GM18907 (cell line): ENCODE measurements at regions not wholly inside any gene's neighbourhood (a gene's known extent, or its start where the extent isn't known, plus 50 kb on each side); places are given as distances from the start of the nearest gene placed in this dataset.
"Not testable (repeated sequence)": the region's sequence is repeated elsewhere in the genome, so short reads cannot be mapped to it uniquely, and the experiment has no call there.

ENCODE experiments used
- ATAC-seq: cut with Tn5 transposase; IDR thresholded peaks from one replicate; pipeline ENCODE4 v1.9.1; 2021; ENCODE audit warnings: mild to moderate bottlenecking, moderate library complexity; ENCODE audit not compliant: unreplicated experiment

GRCh38 chr4:116551806-116552205, 533.6 kb downstream of the TRAM1L1 start:
- no peak for ATAC-seq

DNA sequence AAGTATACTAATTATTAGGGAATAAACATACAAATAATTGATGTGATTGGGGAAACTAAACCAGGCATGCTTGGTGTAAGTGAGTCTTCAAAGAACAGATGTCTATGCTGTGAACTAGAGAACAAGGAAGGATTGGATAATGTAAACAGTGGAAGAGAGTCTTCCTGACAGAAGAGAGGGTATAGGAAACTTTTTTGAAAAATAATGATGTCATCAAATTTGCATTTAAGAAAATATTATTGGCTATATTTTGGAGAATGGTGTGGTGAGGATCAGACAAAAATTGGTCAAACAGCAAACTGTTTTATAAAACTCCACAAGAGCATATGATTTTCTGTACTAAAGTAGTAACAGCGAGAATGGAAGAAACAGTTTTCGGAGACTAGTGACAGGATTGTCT, 537.7 kb downstream of the TRAM1L1 start:
- no peak for ATAC-seq

DNA sequence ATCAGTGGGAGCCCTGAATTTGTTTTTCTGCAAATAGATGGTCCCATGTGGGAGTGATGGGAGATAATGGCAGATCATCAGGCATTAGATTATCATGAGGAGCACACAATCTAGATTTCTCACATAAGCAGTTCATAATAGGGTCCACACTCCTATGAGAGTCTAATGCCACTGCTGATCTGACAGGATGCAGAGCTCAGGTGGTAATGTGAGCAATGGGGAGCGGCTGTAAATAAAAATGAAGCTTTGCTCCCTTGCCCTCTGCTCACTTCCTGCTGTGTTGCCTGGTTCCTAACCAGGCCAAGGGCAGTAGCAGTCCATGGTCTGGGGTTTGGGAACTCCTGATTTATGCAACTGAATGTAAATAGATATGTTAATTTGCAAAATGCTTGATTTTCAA, 538.6 kb downstream of the TRAM1L1 start:
- ATAC-seq: no peak

GRCh38 chr4:116544946-116545345, 540.4 kb downstream of the TRAM1L1 start:
- ATAC-seq: no peak

GRCh38 chr4:116539744-116540143, 545.6 kb downstream of the TRAM1L1 start:
- no peak for ATAC-seq

GRCh38 chr4:116537828-116538227, 547.5 kb downstream of the TRAM1L1 start:
- no peak for ATAC-seq

DNA sequence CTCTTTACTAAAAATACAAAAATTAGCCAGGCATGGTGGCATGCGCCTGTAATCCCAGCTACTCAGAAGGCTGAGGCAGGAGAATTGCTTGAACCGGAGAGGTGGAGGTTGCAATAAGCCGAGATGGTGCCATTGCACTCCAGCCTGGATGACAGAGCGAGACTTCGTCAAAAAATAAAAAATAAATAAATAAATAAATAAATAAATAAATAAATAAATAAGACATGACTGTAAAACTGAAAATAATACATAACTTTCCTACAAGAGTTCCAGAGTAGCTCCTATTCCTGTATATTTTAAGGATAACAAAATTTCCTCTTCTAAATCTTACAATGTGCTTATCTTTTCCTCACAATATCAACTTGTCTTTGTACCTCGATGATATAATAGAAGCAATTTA, 549.4 kb downstream of the TRAM1L1 start:
- not testable (repeated sequence) for ATAC-seq

GRCh38 chr4:116531870-116532269, 553.5 kb downstream of the TRAM1L1 start:
- no peak for ATAC-seq

GRCh38 chr4:116531026-116531425, 554.4 kb downstream of the TRAM1L1 start:
- ATAC-seq: no peak

- no peak for ATAC-seq
These were observed 555.3 kb downstream of the TRAM1L1 start for GRCh38 chr4:116530048-116530447.

DNA sequence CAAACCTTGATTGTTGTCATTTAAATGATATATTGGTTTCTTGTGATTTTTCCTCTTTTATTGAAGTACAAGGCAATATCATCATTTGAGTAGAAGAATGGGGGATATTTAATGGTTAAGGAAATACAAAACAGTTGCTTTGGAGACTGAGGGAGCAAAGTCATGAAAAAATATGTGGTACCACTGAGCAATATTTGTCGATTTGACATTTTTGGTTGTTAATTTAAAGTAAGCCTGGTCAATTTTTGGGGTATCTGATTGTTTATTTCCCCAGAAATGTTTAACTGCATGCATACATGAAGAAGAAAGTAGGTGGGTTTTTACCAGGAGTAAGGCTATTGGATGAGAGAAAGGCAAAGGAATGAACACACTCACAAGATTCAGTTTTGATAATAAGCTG, 556.2 kb downstream of the TRAM1L1 start:
- ATAC-seq: no peak

DNA sequence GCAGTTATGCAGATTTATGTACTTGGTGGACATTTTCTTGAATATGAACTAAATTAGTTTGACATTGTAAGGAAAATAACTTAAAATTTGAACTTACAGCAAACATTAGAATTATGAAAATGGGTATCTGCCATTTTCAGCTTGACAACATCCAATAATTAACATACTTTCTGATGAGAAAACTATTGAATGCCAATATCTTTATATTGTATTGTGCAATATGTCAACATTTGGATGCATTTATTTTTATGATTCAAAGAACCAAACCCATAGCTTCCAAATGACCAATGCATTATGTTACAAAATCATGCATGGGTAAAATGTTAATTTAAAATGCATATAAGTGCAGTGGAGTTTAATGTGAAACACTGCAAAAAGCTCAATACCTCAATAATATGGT, 562.5 kb downstream of the TRAM1L1 start:
- no peak for ATAC-seq

DNA sequence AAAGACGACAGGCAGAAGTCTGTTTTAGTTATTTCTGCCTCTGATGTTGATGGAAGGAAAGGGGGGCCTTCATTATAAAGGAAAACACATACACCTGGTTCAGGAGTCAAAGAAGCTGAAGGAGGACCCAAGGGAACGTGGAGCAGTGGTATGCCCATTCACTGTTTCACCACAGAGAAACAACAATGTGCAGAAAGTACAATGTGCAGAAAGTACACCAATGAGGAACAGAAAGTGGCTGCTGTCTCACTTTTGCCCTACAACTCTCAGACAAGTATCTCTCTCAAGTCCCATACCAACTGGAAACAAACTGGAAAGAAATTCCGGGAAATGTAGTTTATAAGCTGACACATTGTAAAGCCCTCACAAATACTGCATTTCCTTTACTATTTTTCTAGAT, 564.5 kb downstream of the TRAM1L1 start:
- ATAC-seq: no peak

DNA sequence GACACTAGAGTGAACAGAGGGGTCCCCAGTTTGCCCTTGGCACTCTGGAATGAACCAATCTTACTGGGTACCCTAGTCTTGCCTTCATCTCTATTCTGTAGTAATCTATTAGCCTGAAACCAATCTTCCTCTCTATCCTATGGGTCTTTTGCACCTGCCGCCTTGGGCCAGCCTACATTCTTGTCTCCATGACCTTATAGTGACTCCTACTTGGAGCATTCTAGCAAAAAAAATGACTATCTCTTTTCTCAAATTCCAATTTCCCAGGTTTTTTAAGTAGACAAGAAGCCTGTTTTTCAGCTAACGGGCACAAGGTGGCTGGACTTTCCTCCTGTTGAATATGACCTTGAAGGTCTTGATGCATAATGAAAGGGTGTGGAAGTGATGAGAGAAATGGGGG, 568.7 kb downstream of the TRAM1L1 start:
- no peak for ATAC-seq

DNA sequence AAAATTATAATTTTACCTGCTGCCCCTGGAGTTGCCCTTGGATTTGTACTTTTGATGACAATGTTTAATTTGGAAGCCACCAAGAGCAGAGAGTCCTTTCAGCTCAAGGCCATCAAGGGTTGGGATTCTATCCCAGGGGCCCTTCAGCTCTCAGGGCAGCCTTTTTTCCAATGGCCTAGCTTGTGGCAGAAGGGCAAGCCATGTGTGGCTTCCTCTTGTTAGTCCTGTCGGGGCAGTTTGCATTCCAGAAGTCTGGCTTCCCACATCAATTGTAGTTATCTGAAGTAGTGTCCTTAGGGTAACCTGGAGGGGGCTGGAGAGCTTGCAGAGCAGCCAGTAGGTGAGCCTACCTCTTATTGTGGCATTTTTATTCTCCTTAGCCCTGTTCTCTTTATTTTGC, 569.4 kb downstream of the TRAM1L1 start:
- no peak for ATAC-seq

DNA sequence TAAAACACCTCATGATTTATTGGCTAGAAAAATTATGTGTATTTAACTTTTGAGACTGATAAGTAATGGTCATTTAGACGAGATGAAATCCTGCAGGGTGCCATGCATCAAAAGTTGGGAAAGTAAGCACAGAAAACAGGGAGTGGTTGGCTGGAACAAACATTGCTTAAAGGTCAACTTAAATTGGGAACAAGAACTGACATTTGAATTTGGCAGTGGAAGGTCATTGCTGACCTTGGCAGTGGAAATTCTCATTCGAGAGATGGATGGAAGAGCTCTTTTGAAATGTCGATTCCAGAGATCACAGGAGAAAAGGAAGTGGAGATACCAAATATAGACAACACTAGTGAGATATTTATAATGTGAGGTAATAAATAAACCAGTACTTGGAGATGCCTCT, 572.8 kb downstream of the TRAM1L1 start:
- no peak for ATAC-seq

- ATAC-seq: no peak
These were observed 583.4 kb downstream of the TRAM1L1 start for GRCh38 chr4:116501954-116502353.

DNA sequence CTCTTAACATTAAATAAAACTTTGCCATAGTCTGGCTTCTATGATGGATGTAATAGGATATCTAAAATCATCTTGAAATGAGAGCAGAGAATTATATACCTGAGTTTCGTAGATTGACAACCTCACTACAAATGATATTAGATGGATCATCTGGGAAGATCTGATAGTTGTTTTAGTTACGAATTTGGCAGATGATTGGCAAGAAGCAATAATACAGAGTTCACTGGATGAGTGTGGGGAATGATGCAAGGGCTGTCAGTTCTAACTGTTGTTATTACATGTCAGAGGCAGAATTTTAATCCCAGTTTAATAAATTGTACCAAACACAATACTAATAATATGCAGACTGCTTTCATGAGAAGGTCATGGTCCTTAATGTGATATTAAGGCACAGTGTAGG, 585.2 kb downstream of the TRAM1L1 start:
- ATAC-seq: no peak

DNA sequence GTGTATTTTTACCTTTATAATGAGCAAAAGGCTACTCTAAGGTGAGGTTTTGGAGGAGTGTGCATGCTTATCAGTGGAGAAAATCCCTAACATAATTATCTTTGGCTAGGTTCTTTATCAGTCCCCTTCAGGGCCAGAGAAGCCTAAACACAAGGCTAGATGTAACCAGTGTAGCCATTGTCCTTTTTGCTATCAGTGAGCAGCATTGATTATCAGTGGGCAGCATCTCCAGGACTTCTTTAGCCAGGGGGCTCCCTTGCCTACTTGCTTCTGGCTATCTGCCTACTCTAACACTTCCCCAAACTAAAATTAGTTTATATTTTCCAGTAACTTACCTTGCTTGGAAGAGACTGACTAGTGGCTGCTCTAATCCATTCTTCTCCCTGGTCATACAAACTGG, 595.6 kb downstream of the TRAM1L1 start:
- no peak for ATAC-seq

GRCh38 chr4:116486401-116486800, 599.0 kb downstream of the TRAM1L1 start:
- ATAC-seq: no peak

- ATAC-seq: no peak
These were observed 604.8 kb downstream of the TRAM1L1 start for GRCh38 chr4:116480546-116480945.

- no peak for ATAC-seq
These were observed 607.0 kb downstream of the TRAM1L1 start for GRCh38 chr4:116478343-116478742.

DNA sequence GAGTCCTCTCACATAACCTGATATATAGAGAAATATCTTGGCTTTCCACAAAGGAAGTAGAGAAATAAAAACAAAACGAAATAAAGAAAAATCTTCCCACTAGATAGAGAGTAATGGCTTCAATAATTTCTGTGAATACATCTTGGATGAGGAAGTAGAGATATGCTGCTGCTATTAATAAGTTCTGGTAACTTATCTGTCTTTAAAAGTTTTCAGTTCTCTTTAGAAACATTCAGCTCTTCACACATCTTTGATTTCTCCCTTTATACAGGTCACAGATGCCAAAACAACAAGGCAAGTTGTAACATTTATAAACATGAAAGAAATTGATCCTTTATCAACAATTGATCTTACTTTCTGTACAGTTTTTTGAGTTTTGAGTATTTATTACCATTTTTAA, 615.8 kb downstream of the TRAM1L1 start:
- no peak for ATAC-seq

DNA sequence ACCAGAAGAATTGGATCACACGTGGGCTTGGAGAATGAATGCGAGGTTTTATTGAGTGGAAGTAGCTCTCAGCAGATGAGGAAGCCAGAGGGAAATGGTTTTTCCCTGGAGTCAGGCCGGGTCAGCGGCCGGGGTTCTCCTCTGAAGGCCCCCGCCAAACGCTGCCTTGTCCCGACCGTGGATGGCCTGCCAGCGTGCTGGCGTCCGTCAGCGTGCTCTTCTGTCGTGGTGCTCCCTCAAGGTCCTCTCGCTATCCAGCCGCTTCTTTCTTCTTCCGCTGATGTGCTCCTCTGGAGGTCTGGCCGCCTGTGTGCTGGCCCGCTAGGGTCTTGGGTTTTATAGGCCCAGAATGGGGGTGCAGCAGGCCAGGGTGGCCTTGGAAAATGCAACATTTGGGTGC, 632.2 kb downstream of the TRAM1L1 start:
- ATAC-seq: no peak
